ENCODE measurements at regions not wholly inside any gene's neighbourhood (a gene's known extent, or its start where the extent isn't known, plus 50 kb on each side); places are given as distances from the start of the nearest gene placed in this dataset.

- DNase-seq: no peak
Measured at GRCh38 chr4:184575306-184575705, 73.9 kb downstream of the CASP3 start.

GRCh38 chr4:184574861-184575260 lies 74.4 kb downstream of the CASP3 start:
- no peak for DNase-seq

GRCh38 chr4:184573701-184574100 lies 75.5 kb downstream of the CASP3 start:
- DNase-seq: no peak

- DNase-seq: no peak
Measured at GRCh38 chr4:184568770-184569169, 80.5 kb downstream of the CASP3 start.

- no peak for DNase-seq
Measured at GRCh38 chr4:184563621-184564020, 85.6 kb downstream of the CASP3 start.

GRCh38 chr4:184558996-184559395 lies 84.6 kb upstream of the IRF2 start:
- DNase-seq: no peak

- no peak for DNase-seq
Measured at GRCh38 chr4:184553891-184554290, 79.5 kb upstream of the IRF2 start.

- DNase-seq: no peak
Measured at GRCh38 chr4:184550476-184550875, 76.1 kb upstream of the IRF2 start.

GRCh38 chr4:184548648-184549341 lies 74.4 kb upstream of the IRF2 start:
- no peak for DNase-seq

GRCh38 chr4:184548316-184548647 lies 73.9 kb upstream of the IRF2 start:
- DNase-seq: no peak

- DNase-seq: no peak
Measured at GRCh38 chr4:184544788-184545409, 70.5 kb upstream of the IRF2 start.

- no peak for DNase-seq
Measured at GRCh38 chr4:184541907-184542306, 67.6 kb upstream of the IRF2 start.

- DNase-seq: no peak
Measured at GRCh38 chr4:184540307-184540706, 66.0 kb upstream of the IRF2 start.

- DNase-seq: peak; percentile 73
Measured at GRCh38 chr4:184538023-184538599, 63.8 kb upstream of the IRF2 start.

GRCh38 chr4:184537269-184538022 lies 63.1 kb upstream of the IRF2 start:
- peak; percentile 87 for DNase-seq

GRCh38 chr4:184536881-184537248 lies 62.5 kb upstream of the IRF2 start:
- DNase-seq: no peak

GRCh38 chr4:184536065-184536880 lies 61.9 kb upstream of the IRF2 start:
- no peak for DNase-seq

- peak; percentile 41 for DNase-seq
Measured at GRCh38 chr4:184534511-184535391, 60.4 kb upstream of the IRF2 start.

- no peak for DNase-seq
Measured at GRCh38 chr4:184533908-184534307, 59.6 kb upstream of the IRF2 start.

- DNase-seq: no peak
Measured at GRCh38 chr4:184531008-184531407, 56.7 kb upstream of the IRF2 start.

- DNase-seq: no peak
Measured at GRCh38 chr4:184529283-184529682, 54.9 kb upstream of the IRF2 start.

GRCh38 chr4:184528713-184529112 lies 54.4 kb upstream of the IRF2 start:
- DNase-seq: no peak

All from GDM1 (cell line).